ENCODE measurements at regions not wholly inside any gene's neighbourhood (a gene's known extent, or its start where the extent isn't known, plus 50 kb on each side); places are given as distances from the start of the nearest gene placed in this dataset.
A peak's percentile ranks its signal among the peaks of the same experiment; 100 is the strongest.

DNA sequence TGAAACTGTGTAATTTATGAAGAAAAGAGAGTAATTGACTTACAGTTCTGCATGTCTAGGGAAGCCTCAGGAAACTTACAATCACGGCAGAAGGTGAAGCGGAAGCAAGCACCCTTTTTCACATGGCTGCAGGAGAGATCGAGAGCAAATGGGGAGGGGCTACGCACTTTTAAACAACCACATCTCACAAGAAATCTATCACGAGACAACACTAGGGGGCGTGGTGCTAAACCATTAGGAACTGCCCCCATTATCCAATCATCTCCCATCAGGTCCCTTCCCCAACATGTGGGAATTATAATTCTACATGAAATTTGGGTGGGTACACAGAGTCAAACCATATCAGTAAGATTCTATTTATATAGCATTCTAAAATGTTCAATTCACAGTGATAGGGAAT, 114.8 kb upstream of the TRPC4 start:
- H3K36me3 Mint-ChIP-seq (ENCODE audit: low read depth, unreplicated experiment) = no peaks in the 10 kb centered on the region
- no peak overlapping the region for H3K27ac Mint-ChIP-seq (ENCODE audit: unreplicated experiment)
- no peaks in the 10 kb centered on the region for H3K27me3 Mint-ChIP-seq (ENCODE audit: unreplicated experiment)
- DNase-seq (ENCODE audit: low spot score) = no peak
- no peak overlapping the region for H3K4me3 Mint-ChIP-seq (ENCODE audit: unreplicated experiment)
- H3K9me3 Mint-ChIP-seq (ENCODE audit: unreplicated experiment) = no peaks in the 10 kb centered on the region
- H3K4me1 Mint-ChIP-seq (ENCODE audit: unreplicated experiment) = no peaks in the 10 kb centered on the region
- TF ChIP-seq, protein P1, sequence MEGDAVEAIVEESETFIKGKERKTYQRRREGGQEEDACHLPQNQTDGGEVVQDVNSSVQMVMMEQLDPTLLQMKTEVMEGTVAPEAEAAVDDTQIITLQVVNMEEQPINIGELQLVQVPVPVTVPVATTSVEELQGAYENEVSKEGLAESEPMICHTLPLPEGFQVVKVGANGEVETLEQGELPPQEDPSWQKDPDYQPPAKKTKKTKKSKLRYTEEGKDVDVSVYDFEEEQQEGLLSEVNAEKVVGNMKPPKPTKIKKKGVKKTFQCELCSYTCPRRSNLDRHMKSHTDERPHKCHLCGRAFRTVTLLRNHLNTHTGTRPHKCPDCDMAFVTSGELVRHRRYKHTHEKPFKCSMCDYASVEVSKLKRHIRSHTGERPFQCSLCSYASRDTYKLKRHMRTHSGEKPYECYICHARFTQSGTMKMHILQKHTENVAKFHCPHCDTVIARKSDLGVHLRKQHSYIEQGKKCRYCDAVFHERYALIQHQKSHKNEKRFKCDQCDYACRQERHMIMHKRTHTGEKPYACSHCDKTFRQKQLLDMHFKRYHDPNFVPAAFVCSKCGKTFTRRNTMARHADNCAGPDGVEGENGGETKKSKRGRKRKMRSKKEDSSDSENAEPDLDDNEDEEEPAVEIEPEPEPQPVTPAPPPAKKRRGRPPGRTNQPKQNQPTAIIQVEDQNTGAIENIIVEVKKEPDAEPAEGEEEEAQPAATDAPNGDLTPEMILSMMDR (IDR thresholded peaks at IDR 0.05; ENCODE audit: unreplicated experiment) = peak; percentile 46

DNA sequence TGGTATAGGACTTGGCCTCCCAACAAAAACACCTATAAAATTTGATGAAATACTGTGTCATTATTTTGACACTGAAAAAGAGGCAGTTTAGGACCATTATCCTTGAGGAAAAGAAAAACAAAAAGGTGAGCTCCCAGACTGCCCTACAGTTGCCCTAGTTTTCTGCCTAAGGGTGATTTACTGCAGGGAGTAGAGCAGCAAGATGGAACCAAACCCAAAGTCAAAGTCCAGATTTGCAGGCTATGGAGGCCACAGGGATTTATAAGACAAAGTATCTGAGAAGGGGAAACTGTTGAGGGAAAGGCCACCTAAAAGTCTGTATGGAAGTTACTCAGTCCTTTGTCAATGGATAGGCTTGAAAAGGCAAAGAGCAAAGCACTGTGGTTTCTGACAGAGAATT, 112.4 kb upstream of the TRPC4 start:
- no peak overlapping the region for H3K4me3 Mint-ChIP-seq (ENCODE audit: unreplicated experiment)
- H3K27me3 Mint-ChIP-seq (ENCODE audit: unreplicated experiment) = peaks cover 3% of the 10 kb centered on the region
- no peak for DNase-seq (ENCODE audit: low spot score)
- no peak overlapping the region for H3K27ac Mint-ChIP-seq (ENCODE audit: unreplicated experiment)
- no peaks in the 10 kb centered on the region for H3K4me1 Mint-ChIP-seq (ENCODE audit: unreplicated experiment)
- H3K9me3 Mint-ChIP-seq (ENCODE audit: unreplicated experiment) = no peaks in the 10 kb centered on the region
- TF ChIP-seq, protein P1 (IDR thresholded peaks at IDR 0.05; ENCODE audit: unreplicated experiment) = no peak
- H3K36me3 Mint-ChIP-seq (ENCODE audit: low read depth, unreplicated experiment) = no peaks in the 10 kb centered on the region

DNA sequence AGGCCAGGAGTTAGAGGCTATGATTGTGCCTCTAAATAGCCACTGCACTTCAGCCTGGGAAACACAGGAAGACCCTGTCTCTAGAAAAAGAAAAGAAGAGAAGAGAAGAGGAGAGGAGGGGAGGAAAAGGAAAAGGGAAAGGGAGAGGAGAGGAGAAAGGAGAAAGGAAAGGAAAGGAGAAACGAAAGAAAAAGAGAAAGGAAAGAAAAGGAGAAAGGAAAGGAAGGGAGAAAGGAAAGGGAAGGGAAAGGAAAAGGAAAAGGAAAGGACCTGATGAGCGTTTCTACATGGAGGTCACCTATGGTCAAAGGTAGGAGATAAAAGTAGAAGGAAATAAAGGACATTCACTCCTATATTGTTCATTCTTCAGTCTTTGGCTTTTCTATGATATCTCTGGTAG, 109.1 kb upstream of the TRPC4 start:
- no peaks in the 10 kb centered on the region for H3K36me3 Mint-ChIP-seq (ENCODE audit: low read depth, unreplicated experiment)
- no peaks in the 10 kb centered on the region for H3K4me1 Mint-ChIP-seq (ENCODE audit: unreplicated experiment)
- no peaks in the 10 kb centered on the region for H3K9me3 Mint-ChIP-seq (ENCODE audit: unreplicated experiment)
- peaks cover 3% of the 10 kb centered on the region for H3K27me3 Mint-ChIP-seq (ENCODE audit: unreplicated experiment)
- H3K4me3 Mint-ChIP-seq (ENCODE audit: unreplicated experiment) = no peak overlapping the region
- no peak overlapping the region for H3K27ac Mint-ChIP-seq (ENCODE audit: unreplicated experiment)
- TF ChIP-seq, protein P1 (IDR thresholded peaks at IDR 0.05; ENCODE audit: unreplicated experiment) = no peak
- DNase-seq (ENCODE audit: low spot score) = no peak

DNA sequence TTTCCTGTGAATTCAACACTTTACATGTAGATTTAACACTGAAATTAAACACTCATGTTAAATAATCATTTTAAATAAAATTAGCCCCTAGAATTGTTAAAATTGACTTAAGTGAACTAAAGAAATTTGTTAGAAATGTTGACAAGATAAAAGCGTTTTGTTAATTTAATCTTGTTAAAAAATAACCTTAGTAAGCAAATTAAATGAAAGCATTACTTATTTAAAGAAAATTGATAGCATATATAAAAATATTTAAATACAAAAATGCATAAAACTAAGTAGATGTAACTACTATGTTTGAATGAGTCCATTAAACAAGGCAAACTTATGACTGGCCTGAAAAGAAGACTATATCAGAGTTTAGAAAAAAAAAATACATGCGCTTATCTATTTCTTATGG, 99.0 kb upstream of the TRPC4 start:
- Mint-ChIP-seq H3K36me3 (ENCODE audit: low read depth, unreplicated experiment) (no peaks in the 10 kb centered on the region), H3K4me3 (ENCODE audit: unreplicated experiment) (no peak overlapping the region), H3K27me3 (ENCODE audit: unreplicated experiment) (no peaks in the 10 kb centered on the region), H3K4me1 (ENCODE audit: unreplicated experiment) (no peaks in the 10 kb centered on the region), H3K27ac (ENCODE audit: unreplicated experiment) (no peak overlapping the region), H3K9me3 (ENCODE audit: unreplicated experiment) (no peaks in the 10 kb centered on the region)
- TF ChIP-seq, protein P1 (IDR thresholded peaks at IDR 0.05; ENCODE audit: unreplicated experiment) = no peak
- no peak for DNase-seq (ENCODE audit: low spot score)

DNA sequence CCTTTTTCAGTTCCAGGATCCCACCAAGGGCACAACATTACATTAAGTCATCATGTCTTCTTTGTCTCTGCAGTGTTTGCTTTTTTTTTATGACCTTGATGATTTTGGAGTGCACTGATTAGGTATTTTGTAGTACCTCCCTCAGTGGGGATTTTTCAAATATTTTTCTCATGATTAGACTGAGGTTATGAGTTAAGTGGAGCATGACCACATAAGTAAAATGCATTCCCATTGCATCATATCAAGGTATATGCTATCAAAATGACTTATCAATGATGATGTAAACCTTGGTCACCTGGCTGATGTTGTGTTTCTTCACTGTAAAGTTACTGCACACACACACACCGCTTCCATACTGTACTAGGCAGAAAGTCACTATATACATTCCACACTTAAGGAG, 96.7 kb upstream of the TRPC4 start:
- Mint-ChIP-seq H3K27me3 (ENCODE audit: unreplicated experiment) (peaks cover 1% of the 10 kb centered on the region), H3K4me3 (ENCODE audit: unreplicated experiment) (no peak overlapping the region), H3K36me3 (ENCODE audit: low read depth, unreplicated experiment) (no peaks in the 10 kb centered on the region), H3K4me1 (ENCODE audit: unreplicated experiment) (no peaks in the 10 kb centered on the region), H3K9me3 (ENCODE audit: unreplicated experiment) (no peaks in the 10 kb centered on the region), H3K27ac (ENCODE audit: unreplicated experiment) (no peak overlapping the region)
- no peak for DNase-seq (ENCODE audit: low spot score)
- TF ChIP-seq, protein P1 (IDR thresholded peaks at IDR 0.05; ENCODE audit: unreplicated experiment) = no peak

Measured in endothelial cell (in vitro differentiated cells).